ENCODE measurements at regions not wholly inside any gene's neighbourhood (a gene's known extent, or its start where the extent isn't known, plus 50 kb on each side); places are given as distances from the start of the nearest gene placed in this dataset.

DNA sequence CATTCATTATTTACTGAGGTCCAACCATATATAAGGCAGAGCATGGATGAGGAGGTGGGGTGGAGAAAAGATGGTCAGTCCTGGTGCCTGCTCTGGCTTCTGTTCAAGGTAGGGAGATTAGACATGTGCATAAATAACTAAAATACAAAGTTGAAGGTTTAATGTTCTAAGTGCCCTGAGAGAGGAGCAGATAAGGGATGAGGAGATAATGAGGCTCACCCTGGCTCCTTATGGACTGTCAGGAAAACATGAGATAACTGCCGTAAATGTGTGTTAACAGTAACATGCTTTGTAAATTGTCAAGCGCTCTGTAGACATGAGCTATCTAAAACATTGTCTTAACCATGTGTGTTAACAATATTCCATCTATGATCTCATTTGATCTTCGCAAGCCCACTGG lies 474.6 kb upstream of the USP24 start:
- in situ Hi-C loops (cut with MboI; ENCODE audit: low pct_unique_long_range_greater_than_20kb, low sequenced_read_pairs) = no loop called here
- DNase-seq = no peak

GRCh38 chr1:55685560-55685959 lies 470.4 kb upstream of the USP24 start:
- DNase-seq = no peak
- in situ Hi-C loops (cut with MboI; ENCODE audit: low pct_unique_long_range_greater_than_20kb, low sequenced_read_pairs) = no loop called here

- DNase-seq = no peak
- in situ Hi-C loops (cut with MboI; ENCODE audit: low pct_unique_long_range_greater_than_20kb, low sequenced_read_pairs) = no loop called here
Observed at GRCh38 chr1:55684131-55684650, 469.0 kb upstream of the USP24 start.

- in situ Hi-C loops (cut with MboI; ENCODE audit: low pct_unique_long_range_greater_than_20kb, low sequenced_read_pairs) = no loop called here
- DNase-seq = no peak
Observed at GRCh38 chr1:55682198-55682597, 467.0 kb upstream of the USP24 start.

DNA sequence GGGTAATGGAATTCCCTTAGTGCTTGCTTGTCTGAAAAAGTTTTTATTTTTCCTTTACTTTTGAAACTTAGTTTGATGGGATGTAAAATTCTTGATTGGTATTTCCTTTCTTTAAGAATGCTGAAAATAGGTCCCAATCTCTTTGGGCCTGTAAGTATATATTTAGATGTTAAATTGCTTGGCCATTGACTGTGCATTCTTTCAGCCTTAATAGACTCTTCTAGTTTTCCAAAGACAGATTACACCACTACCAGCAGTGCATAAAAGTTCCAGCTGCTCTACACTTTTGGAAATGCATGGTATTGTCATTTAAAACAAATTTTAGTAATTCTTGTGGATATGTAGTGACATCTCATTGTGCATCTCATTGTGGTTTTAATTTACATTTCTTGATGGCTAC lies 464.8 kb upstream of the USP24 start:
- in situ Hi-C loops (cut with MboI; ENCODE audit: low pct_unique_long_range_greater_than_20kb, low sequenced_read_pairs) = no loop called here
- no peak for DNase-seq

DNA sequence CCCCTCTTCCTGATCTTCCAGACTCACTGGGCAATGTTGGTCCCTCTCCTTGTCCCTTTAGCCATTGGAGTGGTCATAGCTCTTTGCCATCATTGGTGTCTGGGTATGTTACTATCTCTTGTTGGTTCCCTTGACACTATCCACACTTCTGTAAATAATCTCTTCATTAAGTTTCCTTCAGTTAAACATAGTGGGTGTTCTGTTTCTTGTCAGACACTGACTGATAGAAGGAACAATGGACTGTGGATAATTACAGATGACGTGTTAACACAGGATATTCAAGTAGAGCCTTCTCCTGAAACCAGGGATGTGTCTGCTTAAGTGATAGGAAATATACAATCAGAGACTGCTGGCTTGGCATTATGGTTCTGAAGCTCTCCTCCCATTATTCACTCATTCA lies 458.3 kb upstream of the USP24 start:
- DNase-seq = no peak
- in situ Hi-C loops (cut with MboI; ENCODE audit: low pct_unique_long_range_greater_than_20kb, low sequenced_read_pairs) = no loop called here

DNA sequence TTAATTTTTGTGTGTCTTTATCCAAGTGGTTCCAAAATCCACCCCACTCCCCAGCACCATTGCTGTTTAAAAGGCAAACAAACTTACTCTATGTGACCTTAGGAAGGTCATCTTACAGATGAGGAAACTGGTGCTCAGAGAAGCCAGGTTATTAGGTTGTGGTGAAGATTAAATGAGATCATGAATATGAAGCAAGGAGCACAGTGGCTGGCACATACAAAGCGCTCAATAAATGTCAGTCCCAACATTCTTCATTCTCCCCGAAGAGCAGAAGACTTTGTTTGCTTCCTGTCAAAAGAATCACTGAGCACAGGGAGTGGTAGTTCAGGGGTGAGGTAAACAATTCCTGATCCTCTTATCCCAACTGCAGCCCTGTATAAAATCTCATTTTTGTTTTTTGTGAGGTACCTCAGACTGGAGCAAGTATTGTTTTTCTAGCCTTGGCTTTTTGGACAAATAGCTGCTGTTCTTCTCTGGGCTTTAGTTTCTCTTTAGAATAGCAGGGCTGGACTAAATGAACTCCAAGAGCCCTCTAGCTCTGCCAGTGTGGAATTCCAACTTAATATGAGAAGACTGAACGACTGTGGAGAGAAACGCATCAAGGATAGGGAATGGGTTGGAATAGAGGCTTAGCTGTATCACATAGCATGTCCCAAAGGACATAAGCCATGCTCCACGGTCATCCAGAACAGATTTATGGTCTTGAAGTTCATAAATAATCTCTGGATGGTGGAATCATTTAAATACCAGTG lies 455.3 kb upstream of the USP24 start:
- DNase-seq = no peak
- in situ Hi-C loops (cut with MboI; ENCODE audit: low pct_unique_long_range_greater_than_20kb, low sequenced_read_pairs) = no loop called here

DNA sequence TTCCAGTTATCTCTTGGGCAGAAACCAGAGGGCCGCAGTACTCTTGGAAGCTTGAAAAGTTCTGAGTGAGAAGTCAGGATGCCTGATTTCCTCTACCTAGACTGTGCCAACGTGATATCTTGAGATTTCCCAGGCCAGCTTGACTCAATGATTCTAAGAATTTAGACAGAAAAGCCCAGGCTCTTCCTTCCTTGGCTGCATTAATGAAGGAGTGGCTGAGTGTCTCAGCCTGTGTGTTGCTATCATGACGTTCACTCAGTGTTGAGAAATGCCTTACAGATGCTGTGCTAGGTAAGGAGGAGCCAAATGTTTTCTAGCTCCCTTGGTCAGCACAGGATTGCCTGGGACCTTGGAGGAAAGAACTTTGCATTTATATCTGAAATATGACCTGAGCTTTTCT lies 454.1 kb upstream of the USP24 start:
- in situ Hi-C loops (cut with MboI; ENCODE audit: low pct_unique_long_range_greater_than_20kb, low sequenced_read_pairs) = no loop called here
- DNase-seq = no peak

- DNase-seq = no peak
- in situ Hi-C loops (cut with MboI; ENCODE audit: low pct_unique_long_range_greater_than_20kb, low sequenced_read_pairs) = no loop called here
Observed at GRCh38 chr1:55662875-55663274, 447.7 kb upstream of the USP24 start.

- DNase-seq = no peak
- in situ Hi-C loops (cut with MboI; ENCODE audit: low pct_unique_long_range_greater_than_20kb, low sequenced_read_pairs) = no loop called here
Observed at GRCh38 chr1:55658917-55659316, 443.8 kb upstream of the USP24 start.

DNA sequence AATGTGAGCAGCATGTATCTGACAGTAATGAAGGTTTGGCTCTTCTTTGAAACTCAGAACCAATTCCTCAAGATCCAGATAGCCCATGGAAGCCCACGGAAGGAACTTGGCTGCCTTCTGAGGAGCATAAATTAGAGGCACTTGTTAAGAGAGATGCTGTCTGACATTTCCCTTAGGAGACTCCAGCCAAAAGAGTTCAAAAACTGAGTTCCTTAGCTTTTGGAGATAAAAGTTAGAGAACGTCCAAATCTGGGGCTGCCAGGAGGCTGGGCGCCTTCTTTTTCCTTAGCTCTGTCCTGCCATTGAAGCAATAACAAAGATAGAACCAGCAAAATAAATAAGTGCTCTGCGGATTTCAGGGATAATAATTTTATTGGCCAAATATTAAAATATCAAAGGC lies 439.6 kb upstream of the USP24 start:
- DNase-seq = no peak
- in situ Hi-C loops (cut with MboI; ENCODE audit: low pct_unique_long_range_greater_than_20kb, low sequenced_read_pairs) = no loop called here

- no peak for DNase-seq
- in situ Hi-C loops (cut with MboI; ENCODE audit: low pct_unique_long_range_greater_than_20kb, low sequenced_read_pairs) = no loop called here
Observed at GRCh38 chr1:55654171-55654570, 439.0 kb upstream of the USP24 start.

DNA sequence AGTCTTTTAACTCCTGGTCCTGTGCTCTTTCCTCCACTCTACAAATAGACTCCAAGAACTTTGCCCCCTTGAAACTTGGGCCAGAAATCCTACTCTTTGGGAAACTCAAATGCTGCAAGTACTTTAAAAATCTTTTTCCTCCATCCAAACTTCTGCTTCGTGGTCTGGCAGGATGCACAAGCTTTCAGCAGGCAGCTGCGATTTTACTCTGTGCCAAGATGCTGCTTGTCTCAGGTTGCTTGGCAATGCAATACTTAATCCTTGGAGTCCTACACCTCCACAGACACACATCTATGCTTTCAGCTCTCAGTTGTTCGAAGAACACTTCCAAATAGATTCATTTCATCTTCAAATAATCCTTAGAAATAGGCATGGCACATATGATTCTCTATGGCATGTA lies 435.3 kb upstream of the USP24 start:
- in situ Hi-C loops (cut with MboI; ENCODE audit: low pct_unique_long_range_greater_than_20kb, low sequenced_read_pairs) = no loop called here
- no peak for DNase-seq

DNA sequence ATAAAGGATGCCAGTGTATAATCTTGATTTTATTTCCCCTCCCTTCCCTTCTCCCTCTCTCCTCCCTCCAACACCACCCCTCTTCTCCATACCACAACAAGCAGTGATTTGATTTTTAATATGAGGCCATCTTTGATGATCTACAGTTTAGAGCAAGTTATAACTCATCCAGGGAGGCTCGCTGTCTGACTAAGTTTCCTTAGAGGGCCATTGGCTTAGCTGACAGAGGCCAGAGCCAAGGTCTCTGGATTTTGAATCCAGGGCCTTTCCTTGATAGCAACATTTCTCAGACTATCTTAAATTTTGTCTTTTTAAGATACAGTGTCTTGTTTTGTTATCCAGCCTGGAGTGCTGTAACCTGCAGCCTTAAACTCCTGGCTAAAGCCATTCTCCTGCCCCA lies 431.0 kb upstream of the USP24 start:
- in situ Hi-C loops (cut with MboI; ENCODE audit: low pct_unique_long_range_greater_than_20kb, low sequenced_read_pairs) = no loop called here
- no peak for DNase-seq

GRCh38 chr1:55645270-55645669 lies 430.1 kb upstream of the USP24 start:
- no peak for DNase-seq
- in situ Hi-C loops (cut with MboI; ENCODE audit: low pct_unique_long_range_greater_than_20kb, low sequenced_read_pairs) = no loop called here

GRCh38 chr1:55641947-55642346 lies 426.8 kb upstream of the USP24 start:
- in situ Hi-C loops (cut with MboI; ENCODE audit: low pct_unique_long_range_greater_than_20kb, low sequenced_read_pairs) = no loop called here
- no peak for DNase-seq

DNA sequence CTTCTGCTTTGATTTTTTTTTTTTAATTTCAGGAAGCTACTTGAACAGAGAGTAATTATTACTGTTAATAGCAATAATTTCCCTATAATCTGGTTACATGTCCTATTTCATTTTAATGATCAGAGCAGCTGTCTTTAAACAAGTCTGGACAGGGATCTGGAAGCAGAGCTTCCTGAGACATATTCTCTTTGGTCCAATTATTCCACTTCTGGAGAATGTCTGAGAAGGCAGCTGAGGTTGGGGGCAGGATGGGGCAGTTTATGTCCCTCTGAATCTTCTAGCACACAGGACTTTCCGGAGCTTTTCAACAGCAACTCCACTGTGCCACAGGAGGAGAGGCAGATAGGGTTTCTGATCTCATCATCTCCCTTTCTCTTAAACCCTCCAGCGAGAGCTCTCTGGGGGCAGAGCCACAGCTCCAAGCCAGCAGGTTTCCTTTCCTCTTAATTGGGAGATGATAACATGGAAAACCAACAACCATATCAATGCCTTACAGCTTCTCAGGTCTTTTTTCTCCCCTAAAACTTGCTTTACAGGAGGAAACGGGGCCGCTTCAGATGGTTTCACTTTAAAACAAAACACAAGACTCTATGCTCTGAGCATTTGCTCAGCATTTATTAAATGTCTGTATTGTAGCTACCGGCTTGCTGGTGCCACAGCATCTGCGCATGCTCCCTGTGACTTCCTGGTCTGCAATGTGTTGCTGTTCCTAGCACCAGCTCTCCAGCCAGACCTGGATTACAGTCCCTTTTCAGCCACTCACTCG lies 425.7 kb upstream of the USP24 start:
- in situ Hi-C loops (cut with MboI; ENCODE audit: low pct_unique_long_range_greater_than_20kb, low sequenced_read_pairs) = no loop called here
- peak; percentile 6 for DNase-seq

- in situ Hi-C loops (cut with MboI; ENCODE audit: low pct_unique_long_range_greater_than_20kb, low sequenced_read_pairs) = no loop called here
- no peak for DNase-seq
Observed at GRCh38 chr1:55639526-55639925, 424.4 kb upstream of the USP24 start.

DNA sequence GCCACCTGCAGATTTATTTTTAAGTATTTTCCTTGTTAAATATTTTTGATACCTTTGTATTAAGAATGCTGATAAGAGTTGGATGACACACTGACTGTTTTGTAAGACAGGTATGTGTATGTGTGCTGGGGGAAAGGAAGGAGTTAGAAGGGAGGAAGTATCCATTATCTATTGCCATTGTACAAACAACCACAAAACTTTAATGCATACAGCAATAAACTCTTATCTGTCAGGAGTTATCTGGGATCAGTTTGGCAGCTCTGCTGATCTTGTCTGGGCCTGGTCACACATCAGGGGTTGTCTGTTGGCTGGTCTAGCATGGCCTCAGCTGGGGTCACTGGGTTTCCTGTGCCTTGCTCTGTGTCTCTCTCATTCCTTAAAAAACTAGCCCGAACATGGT lies 423.9 kb upstream of the USP24 start:
- in situ Hi-C loops (cut with MboI; ENCODE audit: low pct_unique_long_range_greater_than_20kb, low sequenced_read_pairs) = no loop called here
- DNase-seq = no peak

DNA sequence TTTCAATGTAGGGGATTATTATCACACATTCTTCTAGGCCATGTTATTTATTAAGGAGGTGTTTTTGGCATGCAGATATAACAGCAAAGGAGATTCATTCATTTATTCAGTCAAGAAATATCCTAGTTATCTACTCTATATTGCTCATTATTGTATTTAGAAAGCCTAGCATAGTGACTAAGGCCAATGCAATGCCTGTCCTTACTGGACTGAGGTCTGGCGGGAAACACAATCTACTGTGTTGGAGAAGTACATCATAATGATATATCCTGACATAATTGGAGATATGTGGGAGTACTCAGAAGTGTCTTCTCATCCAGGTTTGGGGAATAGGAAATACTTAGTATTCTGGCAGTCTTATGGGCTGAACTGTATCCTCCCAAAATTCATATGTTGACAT lies 421.5 kb upstream of the USP24 start:
- DNase-seq = no peak
- in situ Hi-C loops (cut with MboI; ENCODE audit: low pct_unique_long_range_greater_than_20kb, low sequenced_read_pairs) = no loop called here

- in situ Hi-C loops (cut with MboI; ENCODE audit: low pct_unique_long_range_greater_than_20kb, low sequenced_read_pairs) = no loop called here
- DNase-seq = no peak
Observed at GRCh38 chr1:55635856-55636255, 420.7 kb upstream of the USP24 start.
